ENCODE measurements at regions not wholly inside any gene's neighbourhood (a gene's known extent, or its start where the extent isn't known, plus 50 kb on each side); places are given as distances from the start of the nearest gene placed in this dataset.

- no peak for ATAC-seq
- Histone ChIP-seq H3K27me3 (peaks cover 39% of the 10 kb centered on the region), H3K4me1 (peaks cover 0 to 1% (median 0%) of the 10 kb centered on the region in 3 donors), H3K27ac (no peak overlapping the region), H3K9me3 (no peaks in the 10 kb centered on the region), H3K36me3 (no peaks in the 10 kb centered on the region), H3K4me3 (no peak overlapping the region)
- no peak for TF ChIP-seq EP300 (IDR thresholded peaks at IDR 0.05)
- TF ChIP-seq POLR2A (IDR thresholded peaks at IDR 0.05) = no peak
- no peak for TF ChIP-seq POLR2AphosphoS5 (IDR thresholded peaks at IDR 0.05)
- TF ChIP-seq, protein P1, sequence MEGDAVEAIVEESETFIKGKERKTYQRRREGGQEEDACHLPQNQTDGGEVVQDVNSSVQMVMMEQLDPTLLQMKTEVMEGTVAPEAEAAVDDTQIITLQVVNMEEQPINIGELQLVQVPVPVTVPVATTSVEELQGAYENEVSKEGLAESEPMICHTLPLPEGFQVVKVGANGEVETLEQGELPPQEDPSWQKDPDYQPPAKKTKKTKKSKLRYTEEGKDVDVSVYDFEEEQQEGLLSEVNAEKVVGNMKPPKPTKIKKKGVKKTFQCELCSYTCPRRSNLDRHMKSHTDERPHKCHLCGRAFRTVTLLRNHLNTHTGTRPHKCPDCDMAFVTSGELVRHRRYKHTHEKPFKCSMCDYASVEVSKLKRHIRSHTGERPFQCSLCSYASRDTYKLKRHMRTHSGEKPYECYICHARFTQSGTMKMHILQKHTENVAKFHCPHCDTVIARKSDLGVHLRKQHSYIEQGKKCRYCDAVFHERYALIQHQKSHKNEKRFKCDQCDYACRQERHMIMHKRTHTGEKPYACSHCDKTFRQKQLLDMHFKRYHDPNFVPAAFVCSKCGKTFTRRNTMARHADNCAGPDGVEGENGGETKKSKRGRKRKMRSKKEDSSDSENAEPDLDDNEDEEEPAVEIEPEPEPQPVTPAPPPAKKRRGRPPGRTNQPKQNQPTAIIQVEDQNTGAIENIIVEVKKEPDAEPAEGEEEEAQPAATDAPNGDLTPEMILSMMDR (IDR thresholded peaks at IDR 0.05) = no peak
- WGBS, 2 donors (ENCODE audit: low coverage in 1 of 2) = 87% methylated on average over 4 of the region's 4 CpGs; no CpG with 5 or more reads in 1 of the 2 donors
Measured at GRCh38 chr1:30516485-30516858, 206.9 kb downstream of the MATN1 start.

GRCh38 chr1:30515755-30516484 lies 207.5 kb downstream of the MATN1 start:
- Histone ChIP-seq H3K27ac (no peak overlapping the region), H3K4me3 (no peak overlapping the region), H3K9me3 (no peaks in the 10 kb centered on the region), H3K36me3 (no peaks in the 10 kb centered on the region), H3K4me1 (no peaks in the 10 kb centered on the region), H3K27me3 (peaks cover 37% of the 10 kb centered on the region)
- TF ChIP-seq POLR2AphosphoS5 (IDR thresholded peaks at IDR 0.05) (no peak), POLR2A (IDR thresholded peaks at IDR 0.05) (no peak), EP300 (IDR thresholded peaks at IDR 0.05) (no peak)
- TF ChIP-seq, protein P1 (IDR thresholded peaks at IDR 0.05) = no peak
- ATAC-seq = no peak
- 55 to 59% methylated on average over 7 of the region's 10 CpGs for WGBS, 2 donors (ENCODE audit: low coverage in 1 of 2)

- H3K36me3 ChIP-seq = no peaks in the 10 kb centered on the region
- H3K4me1 ChIP-seq = no peaks in the 10 kb centered on the region
- no peak overlapping the region for H3K4me3 ChIP-seq
- H3K27ac ChIP-seq = no peak overlapping the region
- TF ChIP-seq EP300 (IDR thresholded peaks at IDR 0.05) (no peak), POLR2A (IDR thresholded peaks at IDR 0.05) (no peak), POLR2AphosphoS5 (IDR thresholded peaks at IDR 0.05) (no peak)
- TF ChIP-seq, protein P1 (IDR thresholded peaks at IDR 0.05) = no peak
- H3K27me3 ChIP-seq = peaks cover 41% of the 10 kb centered on the region
- ATAC-seq = no peak
- WGBS, 2 donors (ENCODE audit: low coverage in 1 of 2) = 26 to 52% methylated on average over 2 to 3 of the region's 3 CpGs
- H3K9me3 ChIP-seq = no peaks in the 10 kb centered on the region
Measured at GRCh38 chr1:30514945-30515344, 208.4 kb downstream of the MATN1 start.

DNA sequence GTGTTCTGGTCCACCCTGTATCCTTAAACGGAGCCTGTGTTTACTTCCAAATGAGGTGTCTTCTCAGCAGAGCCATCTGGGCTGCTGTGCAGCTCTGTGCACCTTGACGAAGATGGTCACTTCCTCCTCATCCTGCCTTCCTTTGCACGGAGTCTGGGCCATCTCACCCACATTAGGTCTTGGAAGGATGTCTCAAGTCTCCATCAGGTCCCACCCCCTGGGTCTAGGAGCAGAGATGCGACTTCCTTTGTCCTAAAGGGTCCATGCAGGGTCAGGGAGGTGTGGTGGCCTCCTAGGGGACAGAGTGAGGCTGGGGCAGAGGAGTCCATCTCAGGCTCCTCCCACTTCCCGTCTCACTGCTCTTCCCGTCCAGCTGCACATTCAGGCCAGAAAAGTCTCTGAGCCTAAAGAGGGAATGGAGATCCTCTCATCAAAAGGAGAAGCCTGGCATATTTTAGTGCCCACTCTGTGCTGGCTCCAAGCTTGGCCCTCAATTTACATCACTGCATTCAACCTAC lies 209.2 kb downstream of the MATN1 start:
- TF ChIP-seq POLR2AphosphoS5 (IDR thresholded peaks at IDR 0.05) (no peak), POLR2A (IDR thresholded peaks at IDR 0.05) (no peak), EP300 (IDR thresholded peaks at IDR 0.05) (no peak)
- TF ChIP-seq, protein P1 (IDR thresholded peaks at IDR 0.05) = no peak

More for the DNA sequence above, 209.2 kb downstream of the MATN1 start:
- no peak for ATAC-seq
- no peaks in the 10 kb centered on the region for H3K4me1 ChIP-seq
- H3K36me3 ChIP-seq = no peaks in the 10 kb centered on the region
- H3K27me3 ChIP-seq = peaks cover 48% of the 10 kb centered on the region
- no peak overlapping the region for H3K27ac ChIP-seq
- H3K9me3 ChIP-seq = no peaks in the 10 kb centered on the region
- H3K4me3 ChIP-seq = no peak overlapping the region
- 15 to 21% methylated on average over 2 to 4 of the region's 6 CpGs for WGBS, 2 donors (ENCODE audit: low coverage in 1 of 2)
